Stomach (tissue), 4 donors: ENCODE measurements at regions not wholly inside any gene's neighbourhood (a gene's known extent, or its start where the extent isn't known, plus 50 kb on each side); places are given as distances from the start of the nearest gene placed in this dataset.

Experiments
- EP300 ChIP-seq: sonication (generic); formaldehyde crosslinking; IDR thresholded peaks from one replicate; pipeline ENCODE4 v1.6.1; 2017; ENCODE audit warnings: antibody characterized with exemption
- POLR2A ChIP-seq, 4 donors: fragments of 450-650 bp; IDR thresholded peaks; one replicate each; pipeline ENCODE4 v1.6.1; 2016; ENCODE audit warnings: antibody characterized with exemption in 4 of 4, control low read depth in 2 of 4, mild to moderate bottlenecking in 1 of 4, moderate library complexity in 1 of 4
- POLR2AphosphoS5 ChIP-seq, 3 donors: sonication (generic); formaldehyde crosslinking; IDR thresholded peaks; one replicate each; pipeline ENCODE4 v1.6.1; 2016; ENCODE audit warnings: antibody characterized with exemption in 3 of 3
- TF ChIP-seq, protein P1 (sequence below), 7 experiments: fragments of 450-650 bp in 4 of 7; fragments of 200-600 bp in 3 of 7; sonication (generic) in 3 of 7; IDR thresholded peaks; one replicate each; pipeline ENCODE4 v1.5.1; 2016 to 2019; ENCODE audit warnings: antibody characterized with exemption in 7 of 7, control low read depth in 2 of 7, mild to moderate bottlenecking in 1 of 7

- TF ChIP-seq, protein P1, sequence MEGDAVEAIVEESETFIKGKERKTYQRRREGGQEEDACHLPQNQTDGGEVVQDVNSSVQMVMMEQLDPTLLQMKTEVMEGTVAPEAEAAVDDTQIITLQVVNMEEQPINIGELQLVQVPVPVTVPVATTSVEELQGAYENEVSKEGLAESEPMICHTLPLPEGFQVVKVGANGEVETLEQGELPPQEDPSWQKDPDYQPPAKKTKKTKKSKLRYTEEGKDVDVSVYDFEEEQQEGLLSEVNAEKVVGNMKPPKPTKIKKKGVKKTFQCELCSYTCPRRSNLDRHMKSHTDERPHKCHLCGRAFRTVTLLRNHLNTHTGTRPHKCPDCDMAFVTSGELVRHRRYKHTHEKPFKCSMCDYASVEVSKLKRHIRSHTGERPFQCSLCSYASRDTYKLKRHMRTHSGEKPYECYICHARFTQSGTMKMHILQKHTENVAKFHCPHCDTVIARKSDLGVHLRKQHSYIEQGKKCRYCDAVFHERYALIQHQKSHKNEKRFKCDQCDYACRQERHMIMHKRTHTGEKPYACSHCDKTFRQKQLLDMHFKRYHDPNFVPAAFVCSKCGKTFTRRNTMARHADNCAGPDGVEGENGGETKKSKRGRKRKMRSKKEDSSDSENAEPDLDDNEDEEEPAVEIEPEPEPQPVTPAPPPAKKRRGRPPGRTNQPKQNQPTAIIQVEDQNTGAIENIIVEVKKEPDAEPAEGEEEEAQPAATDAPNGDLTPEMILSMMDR (IDR thresholded peaks at IDR 0.05) = no peak
- TF ChIP-seq POLR2AphosphoS5 (IDR thresholded peaks at IDR 0.05) (no peak), POLR2A (IDR thresholded peaks at IDR 0.05) (no peak), EP300 (no peak)
Observed at GRCh38 chr3:177979703-177980102, 556.5 kb upstream of the KCNMB2 start.
